IMR-90 (cell line): ENCODE measurements at regions not wholly inside any gene's neighbourhood (a gene's known extent, or its start where the extent isn't known, plus 50 kb on each side); places are given as distances from the start of the nearest gene placed in this dataset.

Experiments used
- ATAC-seq: fragments of 200-7000 bp; cut with Tn5 transposase; 2 replicates; pipeline ENCODE4 v1.9.1; 2020; ENCODE audit warnings: low read depth, mild to moderate bottlenecking, moderate library complexity
- BruUV-seq: library from RNA; stranded (reverse); fragments of 400-500 nt; replicated peaks from 2 replicates; lab custom pipeline; 2021; lab: Mats Ljungman, UMichigan
- CTCF ChIA-PET: fragments of 300-600 bp; formaldehyde crosslinking; extraction: SDS; loops from one replicate; lab custom pipeline; 2021; ENCODE audit warnings: antibody characterized with exemption; lab: Yijun Ruan, JAX
- POLR2A ChIA-PET: fragments of 300-600 bp; sonication (Branson Sonifier 250); formaldehyde crosslinking; loops from one replicate; lab custom pipeline; 2022; ENCODE audit warnings: antibody characterized with exemption; ENCODE audit not compliant: unreplicated experiment; lab: Charles Lee
- DNase-seq: peaks from one replicate; pipeline ENCODE4 v3.0.0; 2013
- H2AFZ ChIP-seq: replicated peaks from 2 replicates; pipeline ENCODE3; 2013; ENCODE audit warnings: low read length, mild to moderate bottlenecking; ENCODE audit not compliant: poor library complexity
- H2AK5ac ChIP-seq: 2 replicates; pipeline ENCODE4 v1.6.1; 2013; ENCODE audit warnings: low read depth, low read length, inconsistent platforms
- H2AK9ac ChIP-seq: replicated peaks from 2 replicates; pipeline ENCODE3; 2013; ENCODE audit warnings: mild to moderate bottlenecking, low read depth, low read length, moderate library complexity; ENCODE audit not compliant: poor library complexity
- H2BK120ac ChIP-seq: 2 replicates; pipeline ENCODE4 v1.6.1; 2013; ENCODE audit warnings: low read depth, low read length, inconsistent platforms
- H2BK15ac ChIP-seq: 3 replicates; pipeline ENCODE4 v1.6.1; 2013; ENCODE audit warnings: low read depth, low read length, inconsistent platforms
- H2BK20ac ChIP-seq: 2 replicates; pipeline ENCODE4 v1.6.1; 2013; ENCODE audit warnings: low read depth, mild to moderate bottlenecking, inconsistent platforms, low read length, moderate library complexity
- H2BK5ac ChIP-seq: 2 replicates; pipeline ENCODE4 v1.6.1; 2013; ENCODE audit warnings: mild to moderate bottlenecking, low read depth, low read length, inconsistent platforms; ENCODE audit not compliant: poor library complexity, severe bottlenecking
- H3K14ac ChIP-seq: replicated peaks from 2 replicates; pipeline ENCODE4 v1.6.1; 2013; ENCODE audit warnings: low read depth, low read length, inconsistent platforms
- H3K18ac ChIP-seq: 2 replicates; pipeline ENCODE4 v1.6.1; 2013; ENCODE audit warnings: low read depth, low read length, control low read depth
- H3K23ac ChIP-seq: 2 replicates; pipeline ENCODE4 v1.6.1; 2013; ENCODE audit warnings: low read depth, low read length, inconsistent platforms
- H3K27ac ChIP-seq: 2 replicates; pipeline ENCODE4 v1.5.1; 2013; ENCODE audit warnings: mild to moderate bottlenecking, control low read depth, low read length; ENCODE audit not compliant: insufficient read depth
- H3K27me3 ChIP-seq: 2 replicates; pipeline ENCODE4 v1.6.1; 2013; ENCODE audit warnings: low read length; ENCODE audit not compliant: control insufficient read depth, insufficient read depth
- H3K36me3 ChIP-seq: 2 replicates; pipeline ENCODE4 v1.6.1; 2013; ENCODE audit warnings: low read length, mixed read lengths; ENCODE audit not compliant: control insufficient read depth, insufficient read depth
- H3K4ac ChIP-seq: 2 replicates; pipeline ENCODE4 v1.6.1; 2013; ENCODE audit warnings: low read depth, low read length, inconsistent platforms
- H3K4me1 ChIP-seq: 2 replicates; pipeline ENCODE4 v1.6.1; 2013; ENCODE audit warnings: low read length, mixed read lengths; ENCODE audit not compliant: control insufficient read depth, insufficient read depth
- H3K4me2 ChIP-seq: 2 replicates; pipeline ENCODE4 v1.6.1; 2013; ENCODE audit warnings: low read depth, mild to moderate bottlenecking, control low read depth, low read length, moderate library complexity
- H3K4me3 ChIP-seq: 2 replicates; pipeline ENCODE4 v1.5.1; 2013; ENCODE audit warnings: low read depth, mild to moderate bottlenecking, control low read depth, low read length, moderate library complexity; ENCODE audit not compliant: insufficient read depth
- H3K56ac ChIP-seq: 2 replicates; pipeline ENCODE4 v1.6.1; 2013; ENCODE audit warnings: low read length, inconsistent platforms; ENCODE audit not compliant: insufficient read depth; ENCODE audit errors: extremely low read depth
- H3K79me1 ChIP-seq, 2 experiments: 2 replicates each; pipeline ENCODE4 v1.6.1; 2013; ENCODE audit warnings: low read length in 2 of 2, inconsistent platforms in 1 of 2, low read depth in 1 of 2
- H3K9ac ChIP-seq: 2 replicates; pipeline ENCODE4 v1.6.1; 2013; ENCODE audit warnings: low read depth, low read length, control low read depth
- H3K9me1 ChIP-seq: 2 replicates; pipeline ENCODE4 v1.6.1; 2013; ENCODE audit warnings: low read length, inconsistent platforms; ENCODE audit not compliant: insufficient read depth
- H3K9me3 ChIP-seq: 2 replicates; pipeline ENCODE4 v1.6.1; 2013; ENCODE audit warnings: low read length; ENCODE audit not compliant: control insufficient read depth, insufficient read depth
- H4K20me1 ChIP-seq: 2 replicates; pipeline ENCODE4 v1.6.1; 2013; ENCODE audit warnings: low read length, inconsistent platforms; ENCODE audit not compliant: insufficient read depth
- H4K5ac ChIP-seq: 2 replicates; pipeline ENCODE4 v1.6.1; 2013; ENCODE audit warnings: mild to moderate bottlenecking, low read depth, low read length, control low read depth
- H4K8ac ChIP-seq, 2 experiments: 2 replicates each; pipeline ENCODE4 v1.6.1; 2013; ENCODE audit warnings: low read depth in 2 of 2, low read length in 2 of 2, control low read depth in 1 of 2, inconsistent platforms in 1 of 2
- H4K91ac ChIP-seq: 2 replicates; pipeline ENCODE4 v1.6.1; 2013; ENCODE audit warnings: low read depth, low read length, inconsistent platforms; ENCODE audit not compliant: insufficient read depth
- CEBPB ChIP-seq: IDR thresholded peaks from 2 replicates; pipeline ENCODE4 v1.6.1; 2012; ENCODE audit warnings: low read depth, low read length, improper control_type of control experiment
- MAZ ChIP-seq: IDR thresholded peaks from 2 replicates; pipeline ENCODE4 v1.6.1; 2012; ENCODE audit warnings: low read depth, mild to moderate bottlenecking, low read length, improper control_type of control experiment, moderate library complexity, borderline replicate concordance
- MXI1 ChIP-seq: IDR thresholded peaks from 2 replicates; pipeline ENCODE4 v1.6.1; 2012; ENCODE audit warnings: low read depth, mild to moderate bottlenecking, low read length, moderate library complexity, borderline replicate concordance
- WGBS, 2 experiments: methylation state at CpG; one replicate each; pipeline versions ENCODE4 v1.1.5 to v1.1.7; 2013; ENCODE audit warnings: missing lambda C conversion rate in 2 of 2; ENCODE audit not compliant: insufficient read length in 1 of 2; ENCODE audit errors: extremely low coverage in 2 of 2; 5-methylcytosine and 5-hydroxymethylcytosine counted together
- dilution Hi-C: fragments of 300-500 bp; cut with HindIII; formaldehyde crosslinking; loops from one replicate; pipeline ENCODE4 v1.14.3; 2018; ENCODE audit warnings: low sequenced_read_pairs; ENCODE audit not compliant: unreplicated experiment
- in situ Hi-C: fragments of 300-500 bp; cut with MboI; formaldehyde crosslinking; loops from 3 replicates; pipeline ENCODE4 v1.14.3; 2019; ENCODE audit warnings: low sequenced_read_pairs, inconsistent platforms, mixed read lengths
- intact Hi-C: fragments of 100-400 bp; cut with micrococcal nuclease; formaldehyde crosslinking; loops from 2 replicates; pipeline ENCODE4 v1.10.0; 2022
- TF ChIP-seq, protein P1 (sequence below): fragments of 150-350 bp; IDR thresholded peaks from 2 replicates; pipeline ENCODE4 v1.6.1; 2016; ENCODE audit warnings: low read depth, mild to moderate bottlenecking, low read length, moderate library complexity, borderline replicate concordance

DNA sequence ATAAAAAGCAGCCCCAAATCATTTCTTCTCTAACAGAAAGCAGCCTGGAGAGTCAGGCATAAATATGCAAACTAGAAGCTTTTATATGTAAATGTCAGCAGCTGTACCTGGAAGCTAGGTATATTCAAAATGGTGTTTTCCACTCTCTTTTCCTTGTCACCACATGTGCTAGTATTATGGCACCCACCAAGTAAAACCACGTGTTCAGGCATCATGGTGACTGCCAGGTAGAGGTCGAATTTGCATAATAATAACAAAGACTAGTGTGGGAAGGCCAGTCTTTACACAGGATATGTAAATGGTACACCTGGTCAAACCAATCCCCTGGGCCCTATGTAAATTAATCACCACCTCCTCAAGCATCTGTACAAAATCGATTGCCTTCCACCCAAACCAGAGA, 124.0 kb downstream of the MMUT start:
- dilution Hi-C loops = no loop called here
- ChIA-PET POLR2A (no interaction called here), CTCF (no interaction called here)
- no peak overlapping the region for H3K56ac ChIP-seq
- in situ Hi-C loops = no loop called here
- H2BK20ac ChIP-seq = no peak overlapping the region
- no peak overlapping the region for H3K14ac ChIP-seq
- H4K20me1 ChIP-seq = no peaks in the 10 kb centered on the region
- no peak overlapping the region for H3K4me3 ChIP-seq
- H3K18ac ChIP-seq = no peak overlapping the region
- no peak overlapping the region for H2AK9ac ChIP-seq
- no peaks in the 10 kb centered on the region for H3K36me3 ChIP-seq
- no peak overlapping the region for H3K23ac ChIP-seq
- no peak overlapping the region for H2BK15ac ChIP-seq
- no peak overlapping the region for H4K91ac ChIP-seq
- no peak overlapping the region for H2BK120ac ChIP-seq
- no peak overlapping the region for H4K8ac ChIP-seq
- no peak overlapping the region for H2AK5ac ChIP-seq
- intact Hi-C loops = no loop called here
- H3K27me3 ChIP-seq = no peaks in the 10 kb centered on the region
- BruUV-seq = no TSS peak
- H3K4me1 ChIP-seq = no peaks in the 10 kb centered on the region
- H3K79me1 ChIP-seq = no peaks in the 10 kb centered on the region
- H2BK5ac ChIP-seq = no peak overlapping the region
- no peak overlapping the region for H2AFZ ChIP-seq
- no peak for ATAC-seq
- no peaks in the 10 kb centered on the region for H3K9me1 ChIP-seq
- no peak overlapping the region for H3K4ac ChIP-seq
- TF ChIP-seq MXI1 (no peak), MAZ (no peak), CEBPB (no peak)
- TF ChIP-seq, protein P1, sequence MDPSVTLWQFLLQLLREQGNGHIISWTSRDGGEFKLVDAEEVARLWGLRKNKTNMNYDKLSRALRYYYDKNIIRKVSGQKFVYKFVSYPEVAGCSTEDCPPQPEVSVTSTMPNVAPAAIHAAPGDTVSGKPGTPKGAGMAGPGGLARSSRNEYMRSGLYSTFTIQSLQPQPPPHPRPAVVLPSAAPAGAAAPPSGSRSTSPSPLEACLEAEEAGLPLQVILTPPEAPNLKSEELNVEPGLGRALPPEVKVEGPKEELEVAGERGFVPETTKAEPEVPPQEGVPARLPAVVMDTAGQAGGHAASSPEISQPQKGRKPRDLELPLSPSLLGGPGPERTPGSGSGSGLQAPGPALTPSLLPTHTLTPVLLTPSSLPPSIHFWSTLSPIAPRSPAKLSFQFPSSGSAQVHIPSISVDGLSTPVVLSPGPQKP = no peak
- H3K27ac ChIP-seq = no peak overlapping the region
- H3K4me2 ChIP-seq = no peak overlapping the region
- no peak overlapping the region for H4K5ac ChIP-seq
- no peaks in the 10 kb centered on the region; the same call in 1 of the 2 replicates for H3K9me3 ChIP-seq
- no peak overlapping the region for H3K9ac ChIP-seq
- no CpG with 5 or more reads among the region's 3 CpGs for WGBS, 2 experiments
- no peak for DNase-seq
